Muscle of leg (tissue), 3 donors: ENCODE measurements at regions not wholly inside any gene's neighbourhood (a gene's known extent, or its start where the extent isn't known, plus 50 kb on each side); places are given as distances from the start of the nearest gene placed in this dataset.
A peak's percentile ranks its signal among the peaks of the same experiment; 100 is the strongest.

ENCODE experiments used
- DNase-seq: peaks from one replicate; pipeline ENCODE4 v3.0.0; 2013
- H3K27ac ChIP-seq: one replicate; pipeline ENCODE4 v1.5.1; 2013; ENCODE audit warnings: mild to moderate bottlenecking, low read length, control low read depth
- H3K27me3 ChIP-seq: one replicate; pipeline ENCODE4 v1.6.1; 2013; ENCODE audit warnings: low read length; ENCODE audit not compliant: control insufficient read depth, insufficient read depth
- H3K36me3 ChIP-seq: one replicate; pipeline ENCODE4 v1.6.1; 2013; ENCODE audit warnings: low read length; ENCODE audit not compliant: control insufficient read depth, insufficient read depth
- H3K4me1 ChIP-seq: one replicate; pipeline ENCODE4 v1.6.1; 2013; ENCODE audit warnings: low read length; ENCODE audit not compliant: control insufficient read depth, insufficient read depth
- H3K4me3 ChIP-seq: one replicate; pipeline ENCODE4 v1.5.1; 2013; ENCODE audit warnings: low read length, control low read depth
- H3K9me3 ChIP-seq: replicated peaks from 2 replicates; pipeline ENCODE4 v1.6.1; 2013; ENCODE audit warnings: low read depth, low read length; ENCODE audit not compliant: control insufficient read depth
- WGBS: methylation state at CpG from one replicate; pipeline ENCODE4 v1.1.5; 2013; ENCODE audit warnings: missing lambda C conversion rate; ENCODE audit not compliant: insufficient coverage; 5-methylcytosine and 5-hydroxymethylcytosine counted together

DNA sequence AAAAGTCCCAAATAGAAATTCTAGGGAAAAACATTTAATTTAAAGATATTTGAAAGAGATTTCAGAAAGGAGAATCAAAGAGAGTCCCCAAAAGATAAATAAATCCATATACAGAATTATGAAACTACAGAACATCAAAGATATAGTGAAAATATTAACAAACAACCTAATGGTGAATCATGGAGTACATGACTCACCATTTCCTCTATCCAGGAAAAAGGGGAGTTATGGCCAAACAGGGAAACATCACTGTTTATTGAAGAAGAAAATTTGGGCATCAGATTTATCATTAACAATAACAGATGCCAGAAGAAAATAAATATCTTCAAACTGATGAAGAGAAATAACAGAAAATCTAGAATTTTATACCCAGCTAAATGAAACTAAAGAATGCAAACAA lies 448.3 kb downstream of the CDH2 start:
- DNase-seq: no peak
- Histone ChIP-seq H3K9me3 (peaks cover 14% of the 10 kb centered on the region), H3K36me3 (no peaks in the 10 kb centered on the region), H3K4me1 (no peaks in the 10 kb centered on the region), H3K4me3 (no peak overlapping the region), H3K27me3 (no peaks in the 10 kb centered on the region), H3K27ac (no peak overlapping the region)

DNA sequence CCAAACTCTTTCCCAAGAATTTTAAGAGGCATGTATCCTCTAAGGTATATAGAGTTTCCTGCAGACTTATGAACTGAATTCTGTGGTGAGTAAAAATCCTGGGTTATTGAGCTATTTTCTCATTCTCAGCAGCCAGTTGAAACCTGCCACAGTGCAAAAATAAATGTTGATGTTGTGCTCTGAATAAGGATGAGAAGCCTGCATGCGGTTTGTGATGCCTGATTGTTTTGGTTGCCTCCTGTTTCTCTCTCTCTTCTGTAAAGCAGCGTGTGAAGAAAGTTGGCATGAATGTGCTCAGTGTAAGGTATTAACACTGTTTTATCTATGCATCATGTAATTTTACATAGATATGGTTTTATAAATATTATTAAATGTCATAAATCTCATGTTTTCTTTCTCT lies 452.6 kb downstream of the CDH2 start:
- H3K4me3 ChIP-seq: no peak overlapping the region
- H3K9me3 ChIP-seq: peaks cover 14% of the 10 kb centered on the region
- no peaks in the 10 kb centered on the region for H3K4me1 ChIP-seq
- peak; percentile 11 for DNase-seq
- H3K27me3 ChIP-seq: no peaks in the 10 kb centered on the region
- no peaks in the 10 kb centered on the region for H3K36me3 ChIP-seq
- no peak overlapping the region for H3K27ac ChIP-seq
- WGBS: no CpG with 5 or more reads among the region's 2 CpGs

DNA sequence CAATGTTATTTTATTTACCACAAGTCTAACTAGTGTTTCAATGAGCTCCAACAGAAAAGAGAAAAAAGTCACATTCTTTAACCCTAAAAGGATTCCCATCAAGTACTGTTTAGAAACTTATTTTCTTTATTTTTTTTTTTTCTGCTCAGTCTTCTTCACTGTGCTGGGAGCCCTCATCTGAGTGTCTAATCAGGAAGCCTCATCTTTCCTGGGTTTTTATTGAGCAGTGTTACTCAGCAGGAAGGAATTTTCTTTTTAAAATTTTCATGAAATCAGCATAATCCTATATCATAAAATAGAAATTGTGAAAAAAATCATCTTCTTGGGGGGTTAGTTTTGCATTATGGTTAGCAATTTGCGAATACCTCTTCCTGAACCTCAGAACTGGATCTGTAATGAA lies 453.8 kb downstream of the CDH2 start:
- no CpG with 5 or more reads among the region's 1 CpG for WGBS
- DNase-seq: no peak
- H3K27ac ChIP-seq: no peak overlapping the region
- no peaks in the 10 kb centered on the region for H3K36me3 ChIP-seq
- no peaks in the 10 kb centered on the region for H3K4me1 ChIP-seq
- H3K4me3 ChIP-seq: no peak overlapping the region
- peaks cover 5% of the 10 kb centered on the region for H3K9me3 ChIP-seq
- H3K27me3 ChIP-seq: no peaks in the 10 kb centered on the region

DNA sequence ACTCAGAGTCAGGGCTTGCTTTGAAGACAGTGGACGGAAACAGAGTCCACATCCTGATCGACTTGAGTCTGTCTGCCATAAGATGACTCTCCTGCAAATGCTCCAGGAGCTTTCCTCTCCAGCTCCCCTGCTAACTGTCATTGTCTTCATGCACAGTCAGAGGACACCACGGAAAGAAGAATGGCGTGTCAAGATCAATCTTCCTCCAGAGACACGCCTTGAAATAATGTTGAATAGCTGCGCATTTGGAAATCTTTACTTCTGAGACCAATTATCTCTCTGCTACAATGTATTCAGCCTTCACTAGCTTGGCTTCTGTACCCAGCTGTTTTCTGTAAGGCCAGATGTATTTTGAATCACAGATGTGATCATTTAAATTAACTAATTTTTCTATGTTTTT lies 457.2 kb downstream of the CDH2 start:
- H3K27ac ChIP-seq: no peak overlapping the region
- no peaks in the 10 kb centered on the region for H3K36me3 ChIP-seq
- no peaks in the 10 kb centered on the region for H3K9me3 ChIP-seq
- DNase-seq: peak; percentile 84
- H3K27me3 ChIP-seq: no peaks in the 10 kb centered on the region
- 24% methylated on average over 2 of the region's 6 CpGs for WGBS
- no peaks in the 10 kb centered on the region for H3K4me1 ChIP-seq
- no peak overlapping the region for H3K4me3 ChIP-seq

DNA sequence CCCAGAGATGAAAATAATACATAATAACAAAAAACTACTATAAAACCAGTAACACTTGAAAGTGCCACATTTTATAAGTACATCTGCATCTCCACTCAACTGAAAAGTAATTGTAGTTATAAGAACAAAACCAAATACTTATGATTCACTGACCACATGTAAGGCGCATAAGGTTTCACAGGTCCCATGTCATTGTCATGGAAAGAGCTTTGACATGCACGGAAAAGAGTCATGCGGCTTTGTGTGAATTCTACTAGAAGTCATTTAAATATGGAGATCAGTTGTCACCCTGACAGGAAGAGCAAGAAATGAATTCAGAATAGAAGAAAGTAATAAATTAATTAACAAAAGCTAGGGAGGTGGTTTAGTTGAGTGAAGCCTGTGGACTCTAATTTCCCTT lies 459.1 kb downstream of the CDH2 start:
- Histone ChIP-seq H3K36me3 (no peaks in the 10 kb centered on the region), H3K4me1 (peaks cover 6% of the 10 kb centered on the region), H3K4me3 (no peak overlapping the region), H3K9me3 (no peaks in the 10 kb centered on the region), H3K27me3 (no peaks in the 10 kb centered on the region), H3K27ac (no peak overlapping the region)
- DNase-seq: no peak
- WGBS: no CpG with 5 or more reads among the region's 3 CpGs

DNA sequence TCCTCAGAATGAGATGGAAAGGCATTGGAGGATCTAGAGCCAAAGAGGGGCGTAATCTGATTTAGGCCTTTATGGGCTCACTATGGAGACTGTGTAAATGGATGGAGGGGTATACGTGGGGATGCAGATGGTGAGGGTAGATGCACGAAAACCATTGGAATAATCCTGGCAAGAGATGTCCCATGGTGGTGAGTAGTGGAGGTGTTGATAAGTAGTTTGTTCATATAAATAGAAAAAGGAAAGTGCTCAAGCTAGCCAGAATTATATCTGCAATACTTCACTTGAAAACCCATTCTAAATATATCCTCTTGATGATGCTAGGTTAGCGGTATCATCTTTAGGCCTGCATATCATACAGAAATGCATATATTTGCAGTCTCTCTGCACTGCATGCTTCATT lies 459.7 kb downstream of the CDH2 start:
- Histone ChIP-seq H3K27ac (no peak overlapping the region), H3K27me3 (no peaks in the 10 kb centered on the region), H3K4me3 (no peak overlapping the region), H3K36me3 (no peaks in the 10 kb centered on the region), H3K4me1 (peaks cover 7% of the 10 kb centered on the region), H3K9me3 (no peaks in the 10 kb centered on the region)
- WGBS: 84% methylated on average over 3 of the region's 4 CpGs
- DNase-seq: no peak

DNA sequence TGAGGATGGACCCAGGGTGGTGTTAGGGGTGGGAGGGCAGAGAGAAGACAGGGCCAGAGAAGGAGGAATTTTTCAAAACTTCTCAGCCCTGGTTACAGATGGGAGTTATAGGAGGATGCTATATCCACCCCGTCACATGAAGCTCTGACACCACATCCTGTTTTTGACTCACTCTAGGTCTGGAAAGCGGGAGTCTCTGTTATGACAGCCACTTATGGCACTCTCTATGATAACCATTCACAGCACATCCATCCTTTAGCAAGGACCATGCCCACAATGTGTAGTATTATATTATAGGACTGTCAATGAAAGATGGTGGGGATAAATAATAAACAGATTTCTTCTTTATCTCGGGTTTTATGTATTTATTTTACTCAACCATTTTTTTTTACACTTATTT lies 461.2 kb downstream of the CDH2 start:
- Histone ChIP-seq H3K4me3 (no peak overlapping the region), H3K27ac (no peak overlapping the region), H3K36me3 (no peaks in the 10 kb centered on the region), H3K9me3 (no peaks in the 10 kb centered on the region), H3K4me1 (peaks cover 14% of the 10 kb centered on the region), H3K27me3 (no peaks in the 10 kb centered on the region)
- WGBS: no CpG with 5 or more reads among the region's 3 CpGs
- no peak for DNase-seq

DNA sequence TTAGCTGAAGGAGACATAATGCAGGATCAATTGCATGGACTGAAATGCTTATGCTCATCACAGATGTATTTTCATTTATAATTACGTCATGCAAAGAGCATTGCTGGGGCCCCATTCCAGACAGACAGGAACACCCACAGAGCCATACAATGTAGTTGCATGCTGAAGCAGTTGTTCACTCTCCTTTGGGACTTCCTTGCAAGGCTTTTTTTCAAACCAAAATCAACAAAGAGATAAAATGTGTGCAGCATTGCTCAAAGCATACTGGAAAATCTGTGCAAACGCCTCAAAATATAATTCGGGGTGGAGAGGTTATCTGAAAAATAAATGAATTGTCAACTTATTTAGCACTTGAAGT lies 463.2 kb downstream of the CDH2 start:
- Histone ChIP-seq H3K9me3 (peaks cover 4% of the 10 kb centered on the region), H3K27me3 (no peaks in the 10 kb centered on the region), H3K4me3 (no peak overlapping the region), H3K4me1 (peaks cover 14% of the 10 kb centered on the region), H3K27ac (peak overlapping the region; percentile 52), H3K36me3 (no peaks in the 10 kb centered on the region)
- DNase-seq: peak; percentile 97
- WGBS: no CpG with 5 or more reads among the region's 3 CpGs

DNA sequence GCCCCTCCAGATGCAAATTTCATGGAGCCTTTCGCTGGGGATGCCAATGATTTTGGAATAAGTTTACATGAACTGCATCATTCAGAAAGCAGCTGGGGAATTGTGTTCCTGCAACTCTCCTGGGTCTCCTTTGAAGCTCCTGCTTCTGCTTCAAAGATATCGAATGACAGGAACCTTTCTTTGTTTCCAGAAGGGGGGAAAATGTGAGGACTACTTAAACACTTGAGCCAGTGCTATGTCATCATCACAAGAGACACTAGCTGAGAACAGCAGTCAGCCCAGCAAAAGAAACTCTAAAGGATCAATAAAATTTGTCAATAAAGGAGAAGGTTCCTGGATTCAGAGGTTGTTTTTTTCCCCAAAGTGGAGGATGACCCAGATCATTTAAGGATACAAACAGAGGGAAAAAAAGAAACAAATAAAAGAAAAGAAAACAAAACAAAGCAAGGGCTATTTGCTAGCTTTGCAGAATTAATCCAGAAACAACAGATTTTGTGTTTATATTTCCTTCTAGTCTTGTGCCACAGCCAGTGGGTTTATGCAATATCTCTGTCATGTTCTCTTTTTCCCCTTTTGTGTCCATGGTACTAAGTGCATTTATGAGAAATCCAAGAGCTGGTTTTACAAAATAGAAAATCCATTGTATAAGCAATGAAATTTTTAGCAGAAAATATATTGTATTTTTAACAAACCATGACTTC lies 463.7 kb downstream of the CDH2 start:
- H3K4me3 ChIP-seq: no peak overlapping the region
- WGBS: no CpG with 5 or more reads among the region's 2 CpGs
- peaks cover 14% of the 10 kb centered on the region for H3K4me1 ChIP-seq
- H3K9me3 ChIP-seq: peaks cover 4% of the 10 kb centered on the region
- H3K27ac ChIP-seq: peak overlapping the region; percentile 0
- DNase-seq: peak; percentile 77
- H3K27me3 ChIP-seq: no peaks in the 10 kb centered on the region
- no peaks in the 10 kb centered on the region for H3K36me3 ChIP-seq

DNA sequence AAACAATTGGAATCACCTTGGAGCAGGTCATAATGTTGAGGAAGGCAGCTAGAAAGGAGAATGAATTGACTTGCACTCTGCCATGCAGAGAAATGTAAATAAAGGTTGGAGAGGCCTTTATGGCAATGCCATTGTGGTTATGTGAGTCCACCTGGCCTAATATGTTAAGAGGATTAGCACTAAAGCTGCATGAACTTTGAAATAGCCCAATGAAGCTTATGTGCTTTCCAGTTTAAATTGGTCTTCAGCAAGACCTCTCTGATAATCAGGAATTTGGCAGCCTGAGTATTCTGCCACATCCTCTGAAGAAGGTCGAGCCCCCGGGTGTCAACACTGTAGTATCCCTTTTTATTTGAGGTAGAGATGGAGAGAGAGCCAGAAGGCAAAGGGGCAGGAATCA lies 464.9 kb downstream of the CDH2 start:
- WGBS: no CpG with 5 or more reads among the region's 2 CpGs
- Histone ChIP-seq H3K9me3 (peaks cover 4% of the 10 kb centered on the region), H3K4me1 (peaks cover 14% of the 10 kb centered on the region), H3K4me3 (no peak overlapping the region), H3K36me3 (no peaks in the 10 kb centered on the region), H3K27me3 (no peaks in the 10 kb centered on the region), H3K27ac (no peak overlapping the region)
- peak; percentile 26 for DNase-seq

DNA sequence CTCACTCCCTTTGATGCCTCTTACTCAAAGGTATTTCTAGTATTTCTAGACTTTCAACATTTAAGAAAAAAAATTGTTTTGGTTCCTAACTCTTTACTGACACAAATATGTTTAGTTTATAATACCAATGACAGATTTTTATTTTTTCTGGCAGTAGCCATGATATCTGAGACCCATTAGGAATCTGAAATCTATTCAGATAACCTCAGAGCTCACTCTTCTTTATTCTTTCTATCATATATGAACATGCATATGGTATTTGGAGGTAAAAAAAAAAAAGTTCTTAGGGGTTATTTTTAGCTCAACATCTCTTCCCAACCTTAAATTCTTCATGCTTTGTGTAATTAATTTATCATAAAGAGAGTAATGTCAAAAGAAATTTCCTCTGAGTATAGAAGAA lies 465.5 kb downstream of the CDH2 start:
- peaks cover 4% of the 10 kb centered on the region for H3K9me3 ChIP-seq
- DNase-seq: no peak
- H3K27me3 ChIP-seq: no peaks in the 10 kb centered on the region
- H3K4me3 ChIP-seq: no peak overlapping the region
- H3K27ac ChIP-seq: no peak overlapping the region
- H3K4me1 ChIP-seq: peaks cover 14% of the 10 kb centered on the region
- H3K36me3 ChIP-seq: no peaks in the 10 kb centered on the region
